ENCODE measurements at regions not wholly inside any gene's neighbourhood (a gene's known extent, or its start where the extent isn't known, plus 50 kb on each side); places are given as distances from the start of the nearest gene placed in this dataset.

DNA sequence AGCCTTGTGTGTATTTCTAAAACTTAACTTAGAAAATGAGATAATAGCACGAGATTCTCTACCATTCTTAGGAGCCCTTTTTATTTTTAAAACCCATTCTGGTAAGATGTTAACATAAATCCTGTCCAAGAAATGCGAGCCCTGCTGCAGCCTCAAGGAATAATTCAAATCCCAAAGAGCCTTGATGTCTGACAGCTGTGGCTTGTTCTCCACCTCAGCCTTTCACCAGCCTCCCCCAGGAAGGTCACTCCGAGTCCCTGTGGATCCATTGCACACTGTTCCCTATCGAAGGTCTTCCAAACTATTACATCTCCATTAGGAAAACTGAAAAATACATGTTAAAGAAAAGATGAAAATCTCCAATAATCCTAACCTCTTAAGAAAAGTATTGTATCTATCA is 98.5 kb upstream of the S1PR3 start:
- TF ChIP-seq, protein P1, sequence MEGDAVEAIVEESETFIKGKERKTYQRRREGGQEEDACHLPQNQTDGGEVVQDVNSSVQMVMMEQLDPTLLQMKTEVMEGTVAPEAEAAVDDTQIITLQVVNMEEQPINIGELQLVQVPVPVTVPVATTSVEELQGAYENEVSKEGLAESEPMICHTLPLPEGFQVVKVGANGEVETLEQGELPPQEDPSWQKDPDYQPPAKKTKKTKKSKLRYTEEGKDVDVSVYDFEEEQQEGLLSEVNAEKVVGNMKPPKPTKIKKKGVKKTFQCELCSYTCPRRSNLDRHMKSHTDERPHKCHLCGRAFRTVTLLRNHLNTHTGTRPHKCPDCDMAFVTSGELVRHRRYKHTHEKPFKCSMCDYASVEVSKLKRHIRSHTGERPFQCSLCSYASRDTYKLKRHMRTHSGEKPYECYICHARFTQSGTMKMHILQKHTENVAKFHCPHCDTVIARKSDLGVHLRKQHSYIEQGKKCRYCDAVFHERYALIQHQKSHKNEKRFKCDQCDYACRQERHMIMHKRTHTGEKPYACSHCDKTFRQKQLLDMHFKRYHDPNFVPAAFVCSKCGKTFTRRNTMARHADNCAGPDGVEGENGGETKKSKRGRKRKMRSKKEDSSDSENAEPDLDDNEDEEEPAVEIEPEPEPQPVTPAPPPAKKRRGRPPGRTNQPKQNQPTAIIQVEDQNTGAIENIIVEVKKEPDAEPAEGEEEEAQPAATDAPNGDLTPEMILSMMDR (IDR thresholded peaks at IDR 0.05), result no peak
- TF ChIP-seq POLR2A (IDR thresholded peaks at IDR 0.05), result no peak
- no peak for TF ChIP-seq EP300 (IDR thresholded peaks at IDR 0.05)

All from gastroesophageal sphincter (tissue), 3 donors.